ENCODE measurements at regions not wholly inside any gene's neighbourhood (a gene's known extent, or its start where the extent isn't known, plus 50 kb on each side); places are given as distances from the start of the nearest gene placed in this dataset.

DNA sequence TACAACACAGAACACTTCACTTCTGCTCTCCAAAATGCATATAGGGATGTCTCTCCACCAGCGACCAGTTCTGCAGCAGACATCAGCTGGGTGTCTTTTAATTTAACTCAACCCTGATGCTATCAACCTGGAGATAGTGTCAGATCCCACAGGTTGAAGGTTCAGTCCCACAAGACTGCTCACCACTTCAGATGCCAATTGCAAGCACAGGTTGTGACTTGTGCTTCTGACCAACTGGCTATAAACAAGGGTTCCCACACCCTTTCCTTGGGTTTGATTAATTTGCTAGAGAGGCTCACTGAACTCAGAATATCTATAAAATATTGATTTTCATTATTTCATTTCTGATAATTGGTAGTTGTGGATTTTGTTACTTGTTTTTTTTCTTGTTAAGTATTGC, 177.4 kb upstream of the HS3ST1 start:
- H3K9me3 ChIP-seq (ENCODE audit: control insufficient read depth in 4 of 4, low read length in 3 of 4), result no peaks in the 10 kb centered on the region
- no peak overlapping the region for H3K9ac ChIP-seq (ENCODE audit: low read depth in 1 of 2, low read length in 2 of 2)
- no peak for TF ChIP-seq FOXA1 (IDR thresholded peaks at IDR 0.05)
- TF ChIP-seq JUND (IDR thresholded peaks at IDR 0.05), result no peak
- TF ChIP-seq, protein P1, sequence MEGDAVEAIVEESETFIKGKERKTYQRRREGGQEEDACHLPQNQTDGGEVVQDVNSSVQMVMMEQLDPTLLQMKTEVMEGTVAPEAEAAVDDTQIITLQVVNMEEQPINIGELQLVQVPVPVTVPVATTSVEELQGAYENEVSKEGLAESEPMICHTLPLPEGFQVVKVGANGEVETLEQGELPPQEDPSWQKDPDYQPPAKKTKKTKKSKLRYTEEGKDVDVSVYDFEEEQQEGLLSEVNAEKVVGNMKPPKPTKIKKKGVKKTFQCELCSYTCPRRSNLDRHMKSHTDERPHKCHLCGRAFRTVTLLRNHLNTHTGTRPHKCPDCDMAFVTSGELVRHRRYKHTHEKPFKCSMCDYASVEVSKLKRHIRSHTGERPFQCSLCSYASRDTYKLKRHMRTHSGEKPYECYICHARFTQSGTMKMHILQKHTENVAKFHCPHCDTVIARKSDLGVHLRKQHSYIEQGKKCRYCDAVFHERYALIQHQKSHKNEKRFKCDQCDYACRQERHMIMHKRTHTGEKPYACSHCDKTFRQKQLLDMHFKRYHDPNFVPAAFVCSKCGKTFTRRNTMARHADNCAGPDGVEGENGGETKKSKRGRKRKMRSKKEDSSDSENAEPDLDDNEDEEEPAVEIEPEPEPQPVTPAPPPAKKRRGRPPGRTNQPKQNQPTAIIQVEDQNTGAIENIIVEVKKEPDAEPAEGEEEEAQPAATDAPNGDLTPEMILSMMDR (IDR thresholded peaks at IDR 0.05; ENCODE audit: low read depth, low read length, missing input control), result no peak
- TF ChIP-seq HNF4G (IDR thresholded peaks at IDR 0.05), result no peak
- TF ChIP-seq TAF1 (conservative IDR thresholded peaks at IDR 0.05), result no peak
- TF ChIP-seq HNF4A (conservative IDR thresholded peaks at IDR 0.05), result no peak
- TF ChIP-seq, protein P2, sequence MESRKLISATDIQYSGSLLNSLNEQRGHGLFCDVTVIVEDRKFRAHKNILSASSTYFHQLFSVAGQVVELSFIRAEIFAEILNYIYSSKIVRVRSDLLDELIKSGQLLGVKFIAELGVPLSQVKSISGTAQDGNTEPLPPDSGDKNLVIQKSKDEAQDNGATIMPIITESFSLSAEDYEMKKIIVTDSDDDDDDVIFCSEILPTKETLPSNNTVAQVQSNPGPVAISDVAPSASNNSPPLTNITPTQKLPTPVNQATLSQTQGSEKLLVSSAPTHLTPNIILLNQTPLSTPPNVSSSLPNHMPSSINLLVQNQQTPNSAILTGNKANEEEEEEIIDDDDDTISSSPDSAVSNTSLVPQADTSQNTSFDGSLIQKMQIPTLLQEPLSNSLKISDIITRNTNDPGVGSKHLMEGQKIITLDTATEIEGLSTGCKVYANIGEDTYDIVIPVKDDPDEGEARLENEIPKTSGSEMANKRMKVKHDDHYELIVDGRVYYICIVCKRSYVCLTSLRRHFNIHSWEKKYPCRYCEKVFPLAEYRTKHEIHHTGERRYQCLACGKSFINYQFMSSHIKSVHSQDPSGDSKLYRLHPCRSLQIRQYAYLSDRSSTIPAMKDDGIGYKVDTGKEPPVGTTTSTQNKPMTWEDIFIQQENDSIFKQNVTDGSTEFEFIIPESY (IDR thresholded peaks at IDR 0.05), result no peak
- TF ChIP-seq, protein P3, sequence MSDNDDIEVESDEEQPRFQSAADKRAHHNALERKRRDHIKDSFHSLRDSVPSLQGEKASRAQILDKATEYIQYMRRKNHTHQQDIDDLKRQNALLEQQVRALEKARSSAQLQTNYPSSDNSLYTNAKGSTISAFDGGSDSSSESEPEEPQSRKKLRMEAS (IDR thresholded peaks at IDR 0.05), result no peak
- TF ChIP-seq, protein P4, sequence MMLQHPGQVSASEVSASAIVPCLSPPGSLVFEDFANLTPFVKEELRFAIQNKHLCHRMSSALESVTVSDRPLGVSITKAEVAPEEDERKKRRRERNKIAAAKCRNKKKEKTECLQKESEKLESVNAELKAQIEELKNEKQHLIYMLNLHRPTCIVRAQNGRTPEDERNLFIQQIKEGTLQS (IDR thresholded peaks at IDR 0.05), result no peak
- TF ChIP-seq EGR1 (IDR thresholded peaks at IDR 0.05; ENCODE audit: low read depth in 2 of 2), result no peak
- TF ChIP-seq SP1 (IDR thresholded peaks at IDR 0.05), result no peak
- TF ChIP-seq, protein P5, sequence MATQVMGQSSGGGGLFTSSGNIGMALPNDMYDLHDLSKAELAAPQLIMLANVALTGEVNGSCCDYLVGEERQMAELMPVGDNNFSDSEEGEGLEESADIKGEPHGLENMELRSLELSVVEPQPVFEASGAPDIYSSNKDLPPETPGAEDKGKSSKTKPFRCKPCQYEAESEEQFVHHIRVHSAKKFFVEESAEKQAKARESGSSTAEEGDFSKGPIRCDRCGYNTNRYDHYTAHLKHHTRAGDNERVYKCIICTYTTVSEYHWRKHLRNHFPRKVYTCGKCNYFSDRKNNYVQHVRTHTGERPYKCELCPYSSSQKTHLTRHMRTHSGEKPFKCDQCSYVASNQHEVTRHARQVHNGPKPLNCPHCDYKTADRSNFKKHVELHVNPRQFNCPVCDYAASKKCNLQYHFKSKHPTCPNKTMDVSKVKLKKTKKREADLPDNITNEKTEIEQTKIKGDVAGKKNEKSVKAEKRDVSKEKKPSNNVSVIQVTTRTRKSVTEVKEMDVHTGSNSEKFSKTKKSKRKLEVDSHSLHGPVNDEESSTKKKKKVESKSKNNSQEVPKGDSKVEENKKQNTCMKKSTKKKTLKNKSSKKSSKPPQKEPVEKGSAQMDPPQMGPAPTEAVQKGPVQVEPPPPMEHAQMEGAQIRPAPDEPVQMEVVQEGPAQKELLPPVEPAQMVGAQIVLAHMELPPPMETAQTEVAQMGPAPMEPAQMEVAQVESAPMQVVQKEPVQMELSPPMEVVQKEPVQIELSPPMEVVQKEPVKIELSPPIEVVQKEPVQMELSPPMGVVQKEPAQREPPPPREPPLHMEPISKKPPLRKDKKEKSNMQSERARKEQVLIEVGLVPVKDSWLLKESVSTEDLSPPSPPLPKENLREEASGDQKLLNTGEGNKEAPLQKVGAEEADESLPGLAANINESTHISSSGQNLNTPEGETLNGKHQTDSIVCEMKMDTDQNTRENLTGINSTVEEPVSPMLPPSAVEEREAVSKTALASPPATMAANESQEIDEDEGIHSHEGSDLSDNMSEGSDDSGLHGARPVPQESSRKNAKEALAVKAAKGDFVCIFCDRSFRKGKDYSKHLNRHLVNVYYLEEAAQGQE (IDR thresholded peaks at IDR 0.05), result no peak
- H3K4me1 ChIP-seq (ENCODE audit: control insufficient read depth in 4 of 4, insufficient read depth in 4 of 4, low read length in 3 of 4), result no peaks in the 10 kb centered on the region
- H3K4me3 ChIP-seq (ENCODE audit: low read depth in 1 of 3, low read length in 3 of 3), result no peak overlapping the region
- WGBS, result 62% methylated on average over 1 of the region's 1 CpG
- H3K27me3 ChIP-seq (ENCODE audit: control insufficient read depth in 4 of 4, insufficient read depth in 4 of 4, low read length in 3 of 4), result no peaks in the 10 kb centered on the region
- no peaks in the 10 kb centered on the region for H3K36me3 ChIP-seq (ENCODE audit: control insufficient read depth in 4 of 4, insufficient read depth in 3 of 4, low read depth in 1 of 4, low read length in 3 of 4)
- no peak for DNase-seq (ENCODE audit: low spot score)
- no peak overlapping the region for H3K27ac ChIP-seq (ENCODE audit: low read depth in 1 of 2, low read length in 2 of 2)

DNA sequence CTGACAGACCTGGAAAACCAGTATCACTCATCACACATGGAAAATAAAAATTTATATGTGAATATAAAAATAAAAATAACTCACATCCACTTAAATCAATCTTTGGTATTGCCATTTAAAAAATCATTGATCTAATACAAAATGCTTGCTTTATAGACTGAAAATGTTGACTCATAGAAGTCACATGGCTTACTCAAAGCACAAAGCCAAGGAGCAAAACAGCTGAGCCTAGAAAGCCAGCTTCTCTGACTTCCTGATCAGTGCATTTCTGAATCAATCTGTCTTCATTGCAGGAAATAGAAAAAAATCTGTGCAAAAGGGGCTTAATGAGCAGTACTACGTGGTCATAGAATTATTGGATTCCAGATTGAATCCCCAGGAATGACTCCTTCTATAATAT, 176.9 kb upstream of the HS3ST1 start:
- H3K27ac ChIP-seq (ENCODE audit: low read depth in 1 of 2, low read length in 2 of 2), result no peak overlapping the region
- DNase-seq (ENCODE audit: low spot score), result no peak
- TF ChIP-seq, protein P1 (IDR thresholded peaks at IDR 0.05; ENCODE audit: low read depth, low read length, missing input control), result no peak
- TF ChIP-seq SP1 (IDR thresholded peaks at IDR 0.05), result no peak
- no peak for TF ChIP-seq YY1 (IDR thresholded peaks at IDR 0.05)
- no peak for TF ChIP-seq FOXA2 (IDR thresholded peaks at IDR 0.05)
- no peak for TF ChIP-seq NR2F2 (IDR thresholded peaks at IDR 0.05)
- TF ChIP-seq, protein P5 (IDR thresholded peaks at IDR 0.05), result no peak
- no peak for TF ChIP-seq RXRA (IDR thresholded peaks at IDR 0.05)
- TF ChIP-seq, protein P2 (IDR thresholded peaks at IDR 0.05), result no peak
- TF ChIP-seq, protein P4 (IDR thresholded peaks at IDR 0.05), result no peak

More for the DNA sequence above, 176.9 kb upstream of the HS3ST1 start:
- no peaks in the 10 kb centered on the region for H3K9me3 ChIP-seq (ENCODE audit: control insufficient read depth in 4 of 4, low read length in 3 of 4)
- no peaks in the 10 kb centered on the region for H3K4me1 ChIP-seq (ENCODE audit: control insufficient read depth in 4 of 4, insufficient read depth in 4 of 4, low read length in 3 of 4)
- no peaks in the 10 kb centered on the region for H3K36me3 ChIP-seq (ENCODE audit: control insufficient read depth in 4 of 4, insufficient read depth in 3 of 4, low read depth in 1 of 4, low read length in 3 of 4)
- WGBS, result 51% methylated on average over 1 of the region's 1 CpG
- H3K4me3 ChIP-seq (ENCODE audit: low read depth in 1 of 3, low read length in 3 of 3), result no peak overlapping the region
- H3K9ac ChIP-seq (ENCODE audit: low read depth in 1 of 2, low read length in 2 of 2), result no peak overlapping the region
- no peaks in the 10 kb centered on the region for H3K27me3 ChIP-seq (ENCODE audit: control insufficient read depth in 4 of 4, insufficient read depth in 4 of 4, low read length in 3 of 4)
